ENCODE measurements at regions not wholly inside any gene's neighbourhood (a gene's known extent, or its start where the extent isn't known, plus 50 kb on each side); places are given as distances from the start of the nearest gene placed in this dataset.

DNA sequence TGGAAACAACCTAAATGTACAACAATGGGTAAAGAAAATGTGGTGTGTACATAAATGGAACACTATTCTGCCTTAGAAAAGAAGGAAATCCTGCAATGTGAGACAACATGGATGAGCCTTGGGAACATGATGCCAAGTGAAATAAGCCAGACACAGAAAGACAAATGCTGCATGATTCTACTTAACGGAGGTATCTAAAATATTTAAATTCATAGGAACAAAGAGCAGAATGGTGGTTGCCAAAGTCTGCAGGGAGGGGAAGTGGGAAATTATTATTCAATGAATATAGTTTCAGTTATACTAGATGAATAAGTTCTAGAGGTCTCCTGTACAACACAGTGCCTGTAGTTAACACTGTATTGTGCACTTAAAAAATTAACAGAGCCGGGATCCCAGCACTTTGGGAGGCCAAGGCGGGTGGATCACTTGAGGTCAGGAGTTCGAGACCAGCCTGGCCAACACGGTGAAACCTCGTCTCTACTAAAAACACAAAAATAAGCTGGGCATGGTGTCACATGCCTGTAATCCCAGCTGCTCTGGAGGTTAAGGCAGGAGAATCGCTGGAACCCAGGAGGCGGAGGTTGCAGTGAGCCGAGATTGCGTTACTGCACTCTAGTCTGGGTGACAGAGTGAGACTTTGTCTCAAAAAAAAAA lies 71.4 kb upstream of the SNX9 start:
- TF ChIP-seq POLR2A (IDR thresholded peaks at IDR 0.05; ENCODE audit: low read length) (no peak), GATA1 (IDR thresholded peaks at IDR 0.05; ENCODE audit: low read depth, low read length) (no peak)

Measured in erythroblast (primary cell).